ENCODE measurements at regions not wholly inside any gene's neighbourhood (a gene's known extent, or its start where the extent isn't known, plus 50 kb on each side); places are given as distances from the start of the nearest gene placed in this dataset.

- H3K4me3 ChIP-seq = no peak overlapping the region
- intact Hi-C loops (cut with DNase I; ENCODE audit: low total_unique reads) = no loop called here
- no peak overlapping the region for H3K27ac ChIP-seq
- H3K9me3 ChIP-seq = no peaks in the 10 kb centered on the region
- WGBS, 5 donors = 71 to 75% (median 74%) methylated on average over 2 of the region's 2 CpGs
- no peaks in the 10 kb centered on the region for H3K4me1 ChIP-seq
- DNase-seq = no peak
- TF ChIP-seq CTCF (IDR thresholded peaks at IDR 0.05) (no peak), POLR2AphosphoS5 (IDR thresholded peaks at IDR 0.05) (no peak), EP300 (IDR thresholded peaks at IDR 0.05) (no peak), POLR2A (IDR thresholded peaks at IDR 0.05) (no peak)
- no peaks in the 10 kb centered on the region for H3K36me3 ChIP-seq
- peaks cover 0 to 4% (median 0%) of the 10 kb centered on the region in 3 donors for H3K27me3 ChIP-seq
Measured at GRCh38 chr20:60516442-60516841, 558.2 kb downstream of the CDH26 start.

GRCh38 chr20:60518022-60518421, 559.8 kb downstream of the CDH26 start:
- no peak for DNase-seq
- intact Hi-C loops (cut with DNase I; ENCODE audit: low total_unique reads) = no loop called here
- Histone ChIP-seq H3K4me3 (no peak overlapping the region), H3K27me3 (peaks cover 0 to 4% (median 0%) of the 10 kb centered on the region in 3 donors), H3K27ac (no peak overlapping the region), H3K9me3 (no peaks in the 10 kb centered on the region), H3K36me3 (no peaks in the 10 kb centered on the region), H3K4me1 (no peaks in the 10 kb centered on the region)
- WGBS, 5 donors = 58 to 80% (median 61%) methylated on average over 1 of the region's 1 CpG
- TF ChIP-seq POLR2AphosphoS5 (IDR thresholded peaks at IDR 0.05) (no peak), CTCF (IDR thresholded peaks at IDR 0.05) (no peak)

GRCh38 chr20:60525397-60525796, 567.2 kb downstream of the CDH26 start:
- intact Hi-C loops (cut with DNase I; ENCODE audit: low total_unique reads) = no loop called here
- TF ChIP-seq CTCF (IDR thresholded peaks at IDR 0.05) (no peak), POLR2A (IDR thresholded peaks at IDR 0.05) (no peak), POLR2AphosphoS5 (IDR thresholded peaks at IDR 0.05) (no peak), EP300 (IDR thresholded peaks at IDR 0.05) (no peak)

GRCh38 chr20:60527656-60528055, 569.4 kb downstream of the CDH26 start:
- no peak overlapping the region for H3K27ac ChIP-seq
- WGBS, 5 donors = 37 to 53% (median 48%) methylated on average over 7 of the region's 7 CpGs
- H3K36me3 ChIP-seq = no peaks in the 10 kb centered on the region
- intact Hi-C loops (cut with DNase I; ENCODE audit: low total_unique reads) = no loop called here
- no peaks in the 10 kb centered on the region for H3K27me3 ChIP-seq
- H3K9me3 ChIP-seq = peaks cover 0 to 4% (median 0%) of the 10 kb centered on the region in 4 donors
- no peaks in the 10 kb centered on the region for H3K4me1 ChIP-seq
- H3K4me3 ChIP-seq = no peak overlapping the region
- DNase-seq = no peak
- no peak for TF ChIP-seq CTCF (IDR thresholded peaks at IDR 0.05)
- TF ChIP-seq EP300 (IDR thresholded peaks at IDR 0.05) = no peak
- no peak for TF ChIP-seq POLR2A (IDR thresholded peaks at IDR 0.05)
- no peak for TF ChIP-seq POLR2AphosphoS5 (IDR thresholded peaks at IDR 0.05)

More at GRCh38 chr20:60525397-60525796, 567.2 kb downstream of the CDH26 start:
- Histone ChIP-seq H3K9me3 (peaks cover 0 to 4% (median 0%) of the 10 kb centered on the region in 4 donors), H3K27ac (no peak overlapping the region), H3K4me1 (no peaks in the 10 kb centered on the region), H3K36me3 (no peaks in the 10 kb centered on the region), H3K27me3 (no peaks in the 10 kb centered on the region), H3K4me3 (no peak overlapping the region)
- no peak for DNase-seq
- WGBS, 5 donors = 80 to 87% (median 80%) methylated on average over 2 of the region's 2 CpGs

Measured in stomach (tissue), 8 donors.